LoVo (cell line): ENCODE measurements at regions not wholly inside any gene's neighbourhood (a gene's known extent, or its start where the extent isn't known, plus 50 kb on each side); places are given as distances from the start of the nearest gene placed in this dataset.

Experiments used
- DNase-seq: peaks from one replicate; pipeline ENCODE4 v3.0.0-alpha.2; 2016; ENCODE audit warnings: low spot score

- peak; percentile 82 for DNase-seq
Measured at GRCh38 chr18:24530630-24531111, 70.2 kb downstream of the HRH4 start.

GRCh38 chr18:24534271-24534670 is 73.8 kb downstream of the HRH4 start:
- DNase-seq = no peak

GRCh38 chr18:24534737-24535136 is 74.3 kb downstream of the HRH4 start:
- DNase-seq = no peak

- no peak for DNase-seq
Measured at GRCh38 chr18:24535527-24536295, 75.3 kb downstream of the HRH4 start.

- peak; percentile 52 for DNase-seq
Measured at GRCh38 chr18:24536326-24536725, 75.9 kb downstream of the HRH4 start.

- DNase-seq = no peak
Measured at GRCh38 chr18:24536834-24537233, 76.4 kb downstream of the HRH4 start.

- no peak for DNase-seq
Measured at GRCh38 chr18:24538414-24539264, 78.2 kb downstream of the HRH4 start.

- DNase-seq = no peak
Measured at GRCh38 chr18:24539866-24540617, 79.6 kb downstream of the HRH4 start.

- no peak for DNase-seq
Measured at GRCh38 chr18:24540896-24541295, 80.5 kb downstream of the HRH4 start.

GRCh38 chr18:24543086-24543794 is 82.8 kb downstream of the HRH4 start:
- no peak for DNase-seq

- peak; percentile 42 for DNase-seq
Measured at GRCh38 chr18:24543795-24544498, 83.5 kb downstream of the HRH4 start.

- no peak for DNase-seq
Measured at GRCh38 chr18:24544949-24545348, 84.5 kb downstream of the HRH4 start.

- DNase-seq = no peak
Measured at GRCh38 chr18:24545651-24546050, 85.2 kb downstream of the HRH4 start.

- no peak for DNase-seq
Measured at GRCh38 chr18:24546307-24546706, 85.9 kb downstream of the HRH4 start.

GRCh38 chr18:24548583-24548982 is 88.1 kb downstream of the HRH4 start:
- DNase-seq = no peak

GRCh38 chr18:24552218-24552617 is 91.8 kb downstream of the HRH4 start:
- DNase-seq = peak; percentile 74

GRCh38 chr18:24553571-24554285 is 93.3 kb downstream of the HRH4 start:
- DNase-seq = peak; percentile 35

GRCh38 chr18:24558403-24558802 is 98.0 kb downstream of the HRH4 start:
- DNase-seq = no peak

GRCh38 chr18:24559526-24559925 is 99.1 kb downstream of the HRH4 start:
- DNase-seq = no peak

GRCh38 chr18:24560511-24560981 is 100.1 kb downstream of the HRH4 start:
- peak; percentile 82 for DNase-seq
